ENCODE measurements at regions not wholly inside any gene's neighbourhood (a gene's known extent, or its start where the extent isn't known, plus 50 kb on each side); places are given as distances from the start of the nearest gene placed in this dataset.

DNA sequence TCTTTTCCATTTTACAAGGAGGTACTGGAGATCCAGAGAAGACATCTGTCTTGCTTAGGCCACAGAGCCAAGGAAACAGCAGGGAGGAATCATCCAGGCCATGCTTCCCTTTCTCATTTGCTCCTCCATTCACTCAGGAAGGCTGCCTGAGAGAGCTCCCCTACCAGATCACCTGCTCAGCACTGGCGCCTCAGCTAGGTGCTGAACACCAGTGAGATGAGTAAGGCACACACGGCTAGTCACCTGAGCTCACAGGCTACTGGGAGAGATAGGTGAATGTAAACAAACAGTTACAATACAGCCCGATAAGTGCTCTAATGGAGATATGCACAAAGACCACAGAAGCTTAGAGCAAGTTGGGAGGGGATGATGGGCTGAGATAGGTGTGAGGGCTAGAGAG, 149.8 kb upstream of the ARHGEF9 start:
- TF ChIP-seq, protein P1, sequence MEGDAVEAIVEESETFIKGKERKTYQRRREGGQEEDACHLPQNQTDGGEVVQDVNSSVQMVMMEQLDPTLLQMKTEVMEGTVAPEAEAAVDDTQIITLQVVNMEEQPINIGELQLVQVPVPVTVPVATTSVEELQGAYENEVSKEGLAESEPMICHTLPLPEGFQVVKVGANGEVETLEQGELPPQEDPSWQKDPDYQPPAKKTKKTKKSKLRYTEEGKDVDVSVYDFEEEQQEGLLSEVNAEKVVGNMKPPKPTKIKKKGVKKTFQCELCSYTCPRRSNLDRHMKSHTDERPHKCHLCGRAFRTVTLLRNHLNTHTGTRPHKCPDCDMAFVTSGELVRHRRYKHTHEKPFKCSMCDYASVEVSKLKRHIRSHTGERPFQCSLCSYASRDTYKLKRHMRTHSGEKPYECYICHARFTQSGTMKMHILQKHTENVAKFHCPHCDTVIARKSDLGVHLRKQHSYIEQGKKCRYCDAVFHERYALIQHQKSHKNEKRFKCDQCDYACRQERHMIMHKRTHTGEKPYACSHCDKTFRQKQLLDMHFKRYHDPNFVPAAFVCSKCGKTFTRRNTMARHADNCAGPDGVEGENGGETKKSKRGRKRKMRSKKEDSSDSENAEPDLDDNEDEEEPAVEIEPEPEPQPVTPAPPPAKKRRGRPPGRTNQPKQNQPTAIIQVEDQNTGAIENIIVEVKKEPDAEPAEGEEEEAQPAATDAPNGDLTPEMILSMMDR (IDR thresholded peaks at IDR 0.05), result no peak
- no peak for TF ChIP-seq POLR2A (IDR thresholded peaks at IDR 0.05)
